ENCODE measurements at regions not wholly inside any gene's neighbourhood (a gene's known extent, or its start where the extent isn't known, plus 50 kb on each side); places are given as distances from the start of the nearest gene placed in this dataset.
A peak's percentile ranks its signal among the peaks of the same experiment; 100 is the strongest.
"Not testable (repeated sequence)": the region's sequence is repeated elsewhere in the genome, so short reads cannot be mapped to it uniquely, and the experiment has no call there.

DNA sequence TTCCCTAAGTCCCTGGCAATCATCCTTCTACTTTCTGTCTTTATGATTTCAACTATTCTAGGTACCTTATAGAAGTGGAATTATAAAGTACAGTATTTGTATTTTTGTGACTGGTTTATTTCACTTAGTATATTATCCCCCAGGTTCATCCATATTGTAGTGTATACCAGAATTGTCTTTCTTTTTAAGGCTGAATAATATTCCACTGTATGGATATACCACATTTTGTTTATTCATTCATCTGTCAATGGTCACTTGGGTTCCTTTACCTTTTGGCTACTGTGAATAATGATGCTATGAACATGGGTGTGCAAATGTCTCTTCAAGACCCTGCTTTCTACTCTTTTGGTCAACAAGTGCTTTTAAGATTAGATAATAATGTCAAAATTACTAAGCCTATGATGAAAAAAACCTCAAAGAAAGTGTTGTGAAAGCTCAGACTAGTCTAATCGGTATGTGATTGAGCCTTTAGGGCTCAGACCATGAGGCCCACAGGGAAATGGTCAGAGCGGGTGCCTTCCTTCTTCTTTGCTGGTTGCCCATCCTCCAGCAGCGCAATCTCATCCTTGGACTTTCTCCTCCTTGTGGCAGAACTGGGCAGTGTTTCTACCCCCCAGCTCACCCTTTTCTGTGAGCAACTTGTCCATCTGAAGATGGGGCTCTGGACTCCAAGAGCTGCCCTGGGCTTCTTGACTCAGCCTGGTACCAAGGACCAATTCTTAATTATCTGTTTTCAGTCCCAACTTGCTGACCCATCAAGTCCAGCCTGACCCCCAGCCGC lies 105.4 kb downstream of the TTC8 start:
- no peak for DNase-seq

DNA sequence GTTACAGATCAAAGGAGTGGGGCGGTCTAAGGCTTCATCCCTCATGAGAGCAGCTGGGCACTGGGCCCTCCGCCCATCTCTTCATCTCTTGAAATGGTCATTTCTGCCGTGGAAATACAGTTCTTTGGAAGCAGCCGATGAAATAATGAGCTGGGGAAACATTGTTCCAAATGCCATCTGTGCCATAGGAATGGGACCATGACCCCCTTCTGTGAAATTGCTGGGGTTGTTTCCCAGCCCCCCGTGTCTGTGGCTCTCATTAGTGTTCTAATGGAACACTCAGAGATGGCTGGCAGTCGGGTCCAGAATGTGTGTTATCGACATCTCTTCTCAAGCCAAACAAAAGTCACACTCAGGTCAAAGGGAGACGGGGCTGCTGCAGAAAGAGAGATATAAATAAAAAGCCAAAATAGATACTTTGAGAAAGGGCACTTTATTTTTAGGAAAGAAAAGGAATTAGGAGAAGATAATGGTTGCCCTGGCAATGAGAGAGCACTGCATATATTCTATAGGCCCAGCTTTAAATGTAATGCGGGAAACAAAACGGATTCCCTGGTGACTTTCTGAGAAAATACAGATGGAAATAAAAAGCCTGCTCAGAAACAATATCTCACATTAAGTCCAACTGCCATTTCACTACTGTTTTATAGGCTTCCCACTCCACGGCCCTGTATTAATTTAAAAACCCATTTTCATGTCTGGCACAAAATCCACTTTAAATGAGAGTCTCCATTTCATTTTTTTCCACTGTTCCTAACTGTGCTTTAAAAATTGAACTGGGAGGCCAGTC lies 107.1 kb downstream of the TTC8 start:
- no peak for DNase-seq

DNA sequence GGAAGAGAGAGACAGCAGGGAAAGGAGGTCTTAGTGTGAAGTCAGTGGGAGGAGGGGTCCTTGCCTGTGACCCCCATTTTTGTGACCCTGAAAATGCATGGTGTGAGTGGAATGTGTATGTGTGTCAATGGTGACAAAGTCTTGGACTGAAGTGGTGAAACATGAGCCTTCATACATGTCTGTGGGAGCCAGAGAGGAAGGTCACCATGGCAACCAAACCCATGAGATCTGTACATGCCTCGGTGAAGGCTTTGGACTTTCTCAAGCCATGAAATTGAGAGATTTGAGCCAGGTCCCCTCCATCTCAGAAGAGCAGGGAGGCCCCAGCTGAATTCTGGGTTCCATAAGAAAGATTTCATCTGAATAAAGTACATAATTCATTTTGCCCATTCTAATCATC lies 108.7 kb downstream of the TTC8 start:
- DNase-seq: no peak

DNA sequence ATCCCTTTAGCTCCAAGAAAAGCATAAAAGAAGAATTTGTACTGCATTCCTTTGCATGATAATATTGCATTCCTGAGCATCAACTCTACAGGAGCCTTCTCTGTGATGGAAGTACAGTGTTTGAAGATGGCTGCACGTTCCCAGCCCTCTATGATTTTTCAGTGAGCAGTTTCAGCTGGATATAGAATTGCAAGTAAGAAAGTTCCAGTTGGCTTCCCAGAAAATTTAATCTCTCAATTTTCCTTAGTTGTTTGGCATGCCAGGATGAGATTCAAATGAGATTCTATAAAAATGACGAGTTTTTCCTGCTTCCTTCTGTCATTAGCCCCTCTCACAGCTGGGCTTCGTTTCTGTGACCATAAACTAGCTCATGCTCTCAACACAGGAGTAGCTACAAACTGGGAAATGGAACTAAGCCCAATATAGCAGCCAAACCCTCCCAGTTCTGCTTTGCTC lies 109.9 kb downstream of the TTC8 start:
- DNase-seq: no peak

DNA sequence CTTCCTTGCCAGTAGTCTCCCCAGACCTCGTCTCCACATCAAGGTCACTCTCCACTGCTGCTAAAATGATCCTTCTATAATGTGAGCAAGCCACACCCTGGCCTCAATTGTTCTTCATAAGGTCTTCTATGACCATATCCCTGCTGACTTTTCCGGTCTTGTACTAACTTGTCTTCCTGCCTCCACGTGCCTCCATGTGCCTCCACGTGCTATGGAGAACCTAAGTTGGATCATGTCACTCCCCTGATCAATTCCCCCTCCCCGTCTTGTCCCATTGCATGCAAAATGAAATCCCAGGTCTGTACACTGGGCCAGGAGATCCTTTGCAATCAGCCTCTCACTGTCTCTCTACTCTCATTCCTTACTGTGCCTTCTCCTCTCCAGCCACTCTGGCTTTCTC lies 110.6 kb downstream of the TTC8 start:
- DNase-seq: no peak

DNA sequence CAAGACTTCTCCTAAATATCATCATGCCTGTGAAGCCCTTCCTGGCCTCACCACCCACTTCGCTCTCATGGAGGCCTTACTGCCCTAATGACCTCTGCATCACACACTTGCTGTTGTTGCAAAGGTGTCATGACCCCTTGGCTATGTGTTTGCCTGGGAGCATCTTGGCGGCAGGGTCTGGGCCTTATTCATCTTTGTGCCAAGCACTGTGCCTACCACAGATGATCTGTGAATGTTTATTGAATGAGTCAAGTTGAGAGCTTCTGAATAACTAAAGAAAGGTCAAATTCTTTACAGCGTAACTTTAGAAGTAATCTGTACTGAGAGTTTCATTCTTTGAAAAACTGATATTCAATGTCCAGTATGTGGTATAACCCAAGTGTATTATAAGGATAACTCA lies 113.3 kb downstream of the TTC8 start:
- no peak for DNase-seq

DNA sequence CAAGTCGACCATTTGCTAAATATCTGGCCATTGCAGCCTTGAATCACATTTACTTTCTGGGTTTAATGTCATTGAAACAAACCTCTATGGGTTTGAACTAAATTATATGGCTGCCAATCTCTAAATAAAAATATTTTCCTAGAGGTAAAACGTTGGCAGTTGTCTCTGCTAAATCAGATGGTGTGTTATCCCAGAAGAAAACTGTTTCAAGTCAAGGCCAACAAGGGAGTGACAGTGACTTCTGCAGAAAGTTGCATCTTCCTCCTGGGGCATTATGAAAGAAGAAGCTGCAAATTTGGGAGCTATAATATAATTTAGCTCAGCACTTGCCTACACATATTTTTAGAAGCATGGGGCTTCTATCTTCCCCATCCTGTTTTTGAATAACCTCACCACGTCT lies 116.2 kb downstream of the TTC8 start:
- DNase-seq: no peak

DNA sequence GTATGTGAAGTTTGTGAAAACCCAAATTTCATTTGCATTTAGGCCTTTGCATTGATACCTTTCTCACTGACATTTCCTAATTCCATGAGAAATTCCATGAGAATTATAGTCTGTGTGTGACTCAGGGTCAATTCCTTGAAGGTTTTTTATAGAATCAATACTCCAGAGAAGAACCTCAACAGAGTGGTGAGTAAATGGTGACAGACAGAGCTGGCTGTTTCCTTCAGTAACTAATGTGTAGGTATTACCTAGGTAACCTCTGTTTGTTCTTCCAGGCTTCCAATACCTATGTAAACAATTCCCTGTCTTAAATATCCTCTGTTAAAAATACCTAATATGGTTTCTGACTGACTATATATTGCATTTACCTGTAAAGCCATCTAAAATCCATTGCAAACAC lies 117.0 kb downstream of the TTC8 start:
- no peak for DNase-seq

DNA sequence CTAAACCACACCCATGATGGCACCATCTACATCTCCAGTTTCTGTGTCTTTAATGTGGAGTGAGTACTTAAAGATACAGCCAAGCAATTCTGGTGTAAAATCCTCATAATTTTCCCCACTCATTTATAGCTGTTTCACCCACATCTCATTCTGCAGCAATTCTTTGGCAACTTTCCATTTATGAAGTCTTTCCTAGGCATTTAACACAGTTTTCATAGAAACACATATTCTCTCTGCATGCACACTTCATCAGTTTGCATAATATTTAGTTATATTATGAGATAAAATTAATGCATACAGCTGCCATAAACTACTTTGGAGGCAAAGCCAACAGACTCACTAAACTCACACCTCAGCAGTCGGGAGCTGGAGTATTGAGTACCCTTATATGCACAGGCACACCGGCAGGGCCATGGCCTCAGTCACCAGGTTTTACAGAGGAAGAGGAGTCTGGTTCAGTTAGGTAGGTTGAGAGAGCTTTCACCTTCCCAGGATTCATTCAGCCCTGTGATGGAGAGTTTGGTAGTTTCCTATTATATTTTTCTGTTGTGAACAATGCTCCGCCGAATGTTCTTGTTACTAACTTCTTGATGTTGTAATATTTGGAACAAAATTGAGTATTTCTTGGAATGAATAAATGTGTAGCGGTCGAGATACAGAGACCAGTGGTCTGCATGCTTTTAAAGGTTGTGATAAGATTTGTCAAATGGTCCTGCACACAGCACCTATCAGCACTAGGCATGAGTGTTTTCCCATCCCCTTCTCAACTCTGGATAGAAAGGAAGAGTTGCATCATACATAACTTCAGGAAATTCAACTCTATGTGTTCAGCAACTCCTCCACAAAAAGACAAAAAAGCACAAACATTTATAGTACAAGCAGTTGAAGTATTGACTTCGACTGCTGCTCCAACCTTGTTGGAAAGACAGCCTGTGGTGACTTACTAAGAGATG lies 123.5 kb downstream of the TTC8 start:
- DNase-seq: no peak

DNA sequence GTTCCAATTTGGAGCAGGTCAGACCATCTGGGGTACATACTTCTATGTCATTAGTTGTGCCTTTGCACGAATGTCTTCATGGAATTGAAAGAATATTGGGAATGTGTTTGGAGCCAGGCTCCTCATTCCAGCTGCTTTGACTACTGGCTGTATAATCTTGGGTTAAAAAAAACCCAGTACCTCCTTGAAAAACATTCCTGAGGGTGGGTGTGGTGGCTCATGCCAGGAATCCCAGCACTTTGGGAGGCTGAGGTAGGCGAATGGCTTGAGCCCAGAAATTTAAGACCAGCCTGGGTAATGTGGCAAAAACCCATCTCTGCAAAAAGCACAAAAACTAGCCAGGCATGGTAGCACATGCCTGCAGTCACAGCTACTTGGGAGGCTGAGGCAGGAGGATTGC lies 125.6 kb downstream of the TTC8 start:
- no peak for DNase-seq

DNA sequence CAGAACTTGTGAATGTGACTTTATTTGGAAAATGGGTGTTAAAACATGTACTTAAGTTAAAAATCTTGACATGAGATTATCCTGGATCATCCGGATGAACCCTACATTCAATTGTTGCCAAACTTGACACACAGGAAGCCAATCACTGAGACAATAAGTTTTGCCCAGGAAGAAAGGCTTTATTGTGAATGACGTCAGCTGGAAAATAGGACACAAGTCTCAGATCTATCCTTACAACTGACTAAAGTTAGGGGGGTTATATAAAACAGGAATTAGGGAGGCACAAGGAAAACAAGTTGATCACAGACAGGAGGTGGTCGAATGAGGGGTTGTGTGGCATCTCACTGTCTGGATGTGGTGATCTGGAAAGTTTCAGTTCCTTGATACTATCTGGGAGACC lies 126.9 kb downstream of the TTC8 start:
- no peak for DNase-seq

DNA sequence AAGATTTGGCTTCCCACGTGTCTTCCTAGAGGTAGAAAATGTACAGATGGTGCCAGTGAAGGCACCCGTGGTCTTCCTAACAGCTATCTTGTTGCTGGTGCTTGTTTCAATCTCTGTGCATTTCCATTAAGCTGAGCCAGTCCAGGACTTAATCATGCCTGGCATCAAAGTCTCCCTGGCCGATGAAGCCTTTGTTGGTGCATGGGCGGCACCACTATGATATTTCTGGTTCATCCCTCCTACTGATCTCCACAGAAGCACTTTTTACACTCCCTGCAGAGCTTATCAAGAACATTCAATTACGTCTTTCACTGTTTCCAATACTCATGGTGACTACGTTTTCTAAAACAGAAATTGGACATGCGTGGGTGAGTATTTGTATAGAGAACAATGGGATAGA lies 128.4 kb downstream of the TTC8 start:
- peak in 3 of 56 donors; percentile 2 to 4 (median 3) for DNase-seq

DNA sequence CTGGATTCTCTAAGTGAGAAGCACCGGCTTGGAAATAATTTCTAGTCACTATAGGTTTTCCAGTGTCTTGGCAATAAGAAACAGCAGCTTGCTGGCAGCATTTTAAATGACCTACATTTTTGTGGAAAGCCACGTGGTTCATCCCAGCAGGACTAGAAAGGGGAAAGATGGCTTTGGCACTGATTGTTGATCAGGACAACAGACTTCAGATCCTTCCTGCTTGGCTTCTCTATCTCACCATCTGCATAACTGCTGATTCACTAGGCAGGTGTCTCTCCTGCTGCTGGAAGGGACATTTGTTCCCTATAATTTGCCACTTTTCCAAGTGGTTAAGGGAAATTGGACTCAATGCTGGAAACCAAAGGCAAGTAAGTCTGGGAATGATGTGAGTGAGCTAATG lies 131.0 kb downstream of the TTC8 start:
- DNase-seq: peak in 2 of 56 donors; percentile 1 to 2

DNA sequence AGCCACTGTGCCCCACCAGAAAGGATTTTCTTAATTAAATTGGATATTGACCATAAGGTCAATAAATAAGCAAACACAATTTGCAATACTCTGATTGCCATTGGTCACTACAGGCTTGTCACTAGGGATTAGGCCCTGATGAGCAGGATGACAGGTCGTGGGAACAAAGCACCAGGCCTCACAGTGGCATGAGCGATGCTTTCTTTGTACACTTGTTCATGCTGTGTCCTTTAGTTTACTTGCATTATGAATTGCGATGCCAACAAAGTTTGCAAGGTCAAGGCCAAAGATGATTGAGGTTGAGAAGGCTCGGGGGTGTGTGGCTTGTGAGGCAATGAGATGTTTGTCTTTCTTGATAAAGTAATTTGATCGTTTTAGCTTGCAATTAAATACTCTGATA lies 136.0 kb downstream of the TTC8 start:
- DNase-seq: no peak

DNA sequence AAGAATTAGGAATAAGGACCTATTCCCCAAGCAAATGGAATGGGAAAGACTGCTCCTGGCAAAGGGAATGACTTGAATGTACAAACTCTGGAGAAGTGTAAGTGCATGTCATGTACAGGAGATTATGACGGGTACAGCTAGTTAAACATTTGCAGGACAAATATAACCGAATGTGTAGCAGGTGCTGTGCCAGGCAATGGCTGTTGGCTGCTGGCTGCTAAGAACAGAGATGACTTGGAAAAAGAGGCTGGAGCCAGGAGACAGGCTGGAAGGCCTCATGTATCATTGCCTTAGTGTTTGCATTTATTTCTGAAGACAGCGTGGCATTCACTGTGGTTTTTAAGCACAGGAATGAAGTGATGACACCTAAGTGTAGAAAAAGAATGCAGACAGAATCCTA lies 136.8 kb downstream of the TTC8 start:
- no peak for DNase-seq

DNA sequence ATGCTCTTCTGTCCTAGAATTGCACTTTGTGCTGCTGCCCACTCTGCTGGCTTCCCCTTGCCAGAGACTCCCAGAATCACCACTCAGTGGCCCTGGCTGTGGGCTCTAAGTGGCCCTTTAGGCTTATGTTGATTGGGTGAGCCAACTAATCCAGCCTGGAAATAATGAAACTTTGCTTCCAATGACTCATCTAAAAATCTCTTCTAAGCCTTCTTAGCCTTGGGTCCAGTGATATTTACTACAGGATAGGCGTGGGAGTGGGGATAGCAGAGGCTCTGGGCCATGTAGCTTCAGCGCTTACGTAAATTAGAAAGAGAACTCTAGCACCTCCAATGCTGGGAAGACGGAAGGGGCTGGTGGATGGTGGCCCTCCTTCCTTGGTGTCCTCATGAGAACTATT lies 137.9 kb downstream of the TTC8 start:
- DNase-seq: no peak

DNA sequence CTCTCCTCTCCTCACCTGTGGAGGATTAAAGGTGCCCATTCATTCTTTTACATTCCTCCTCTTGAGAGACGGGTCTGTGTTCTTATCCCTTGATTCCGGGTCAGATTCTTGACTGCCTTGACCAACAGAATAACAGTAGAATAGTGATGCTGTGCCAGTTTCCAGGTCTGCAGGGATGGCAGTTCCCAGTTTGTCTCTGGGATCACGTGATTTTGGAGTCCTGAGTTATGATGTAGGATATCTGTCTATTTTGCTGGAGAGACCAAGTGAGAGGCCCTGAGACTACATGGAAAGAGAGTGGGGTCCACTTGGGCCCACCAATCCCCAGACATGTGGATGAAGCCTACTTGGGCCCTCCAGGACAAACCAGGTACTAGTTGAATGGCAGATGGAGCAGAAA lies 142.8 kb downstream of the TTC8 start:
- no peak for DNase-seq

DNA sequence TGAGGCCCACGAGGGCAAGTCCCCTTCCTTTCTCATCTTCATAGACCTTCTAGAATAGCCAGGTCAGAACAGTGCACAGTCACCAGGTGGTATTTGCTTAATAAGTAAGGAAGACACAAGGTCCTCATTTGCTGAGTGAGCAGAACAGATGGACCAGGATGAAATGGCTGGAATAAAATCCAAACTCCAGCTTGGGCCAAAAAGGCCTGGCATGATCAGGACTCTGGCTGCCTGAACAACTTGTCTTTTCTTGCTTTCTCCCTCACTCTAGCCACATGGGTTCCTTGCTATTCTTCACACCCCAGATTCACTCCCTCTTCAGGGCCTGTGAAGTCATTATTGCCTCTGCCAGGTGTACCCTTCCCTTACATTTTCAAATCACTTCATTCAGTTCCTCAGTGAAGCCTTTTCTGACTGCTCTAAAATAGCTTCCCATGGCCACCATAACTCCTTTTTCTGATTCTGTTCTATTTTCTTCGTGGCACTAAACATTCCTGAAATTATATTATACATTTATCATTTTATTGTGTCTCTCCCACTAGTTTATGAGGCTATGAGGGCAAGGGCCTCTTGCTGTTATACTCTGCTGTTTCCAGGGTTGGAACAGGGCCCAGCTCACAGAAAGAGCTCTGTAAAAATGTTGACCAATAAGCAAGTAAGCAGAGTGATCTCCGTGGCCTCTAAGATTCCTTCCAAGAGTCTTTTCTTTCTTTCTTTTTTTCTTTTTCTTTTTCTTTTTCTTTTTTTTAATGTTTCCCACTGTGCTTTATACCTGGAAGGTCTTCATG lies 150.8 kb downstream of the TTC8 start:
- DNase-seq: peak in 7 of 56 donors; percentile 0 to 31 (median 5)

DNA sequence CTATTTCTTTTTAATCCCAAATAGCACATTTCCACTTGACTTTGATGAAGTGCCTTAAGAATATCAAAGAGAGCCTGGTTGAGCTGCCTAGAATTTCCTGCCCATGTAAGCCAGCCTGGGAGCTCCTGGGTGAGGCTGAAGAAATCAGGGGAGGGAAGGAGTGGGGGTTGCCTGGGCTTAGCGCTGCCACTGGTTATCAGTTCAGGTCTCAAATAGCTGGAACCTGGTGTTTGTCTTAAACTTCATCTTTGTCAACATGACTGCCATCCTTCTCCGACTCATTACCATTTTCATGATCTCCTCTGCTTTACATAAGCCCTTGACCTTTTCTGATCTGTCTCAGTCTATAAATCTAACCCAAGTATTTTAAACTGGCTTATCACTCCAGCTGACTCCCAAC lies 151.5 kb downstream of the TTC8 start:
- no peak for DNase-seq

DNA sequence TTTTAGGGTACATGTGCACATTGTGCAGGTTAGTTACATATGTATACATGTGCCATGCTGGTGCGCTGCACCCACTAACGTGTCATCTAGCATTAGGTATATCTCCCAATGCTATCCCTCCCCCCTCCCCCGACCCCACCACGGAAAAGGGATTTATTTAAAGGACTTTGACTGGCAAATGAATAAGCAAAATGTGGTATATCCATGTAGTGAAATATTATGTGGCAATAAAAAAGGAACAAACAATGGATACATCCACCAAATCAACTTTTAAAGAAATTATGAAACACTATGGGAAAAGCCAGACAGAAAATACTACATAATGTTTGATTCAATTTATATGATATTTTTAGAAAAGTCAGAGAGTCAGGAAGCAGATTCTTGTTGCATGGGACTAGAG lies 156.5 kb downstream of the TTC8 start:
- DNase-seq: not testable (repeated sequence)

DNA sequence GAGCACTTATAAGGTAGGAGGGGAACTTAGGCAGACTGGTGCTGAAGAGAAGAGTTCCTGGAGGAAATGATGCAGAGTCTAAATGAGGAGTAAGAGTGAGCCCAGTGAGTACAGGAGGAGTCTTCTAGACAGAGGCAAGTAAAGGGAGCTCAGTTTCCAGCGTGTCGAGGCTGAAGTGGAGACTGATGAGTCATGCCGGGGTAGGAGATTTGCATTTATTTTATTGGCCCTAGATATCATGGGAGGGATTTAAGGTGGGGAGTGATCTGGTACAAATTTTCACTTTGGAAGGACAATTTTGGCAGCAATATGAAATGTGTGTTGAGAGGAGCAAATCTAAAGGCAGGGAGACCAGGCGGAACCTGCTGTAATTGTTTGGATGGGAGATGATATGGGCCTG lies 157.5 kb downstream of the TTC8 start:
- DNase-seq: no peak

Data from nucleus accumbens (tissue), 56 donors.